Panc1 (cell line): ENCODE measurements at regions not wholly inside any gene's neighbourhood (a gene's known extent, or its start where the extent isn't known, plus 50 kb on each side); places are given as distances from the start of the nearest gene placed in this dataset.

Experiments
- ATAC-seq: fragments of 200-7000 bp; cut with Tn5 transposase; 2 replicates; pipeline ENCODE4 v1.9.1; 2020; ENCODE audit warnings: mild to moderate bottlenecking, moderate library complexity
- BruUV-seq: library from RNA; stranded (reverse); fragments of 400-500 nt; replicated peaks from 2 replicates; lab custom pipeline; 2021; lab: Mats Ljungman, UMichigan
- CTCF ChIA-PET: fragments of 300-600 bp; sonication (Branson Sonifier 250); formaldehyde crosslinking; loops from one replicate; lab custom pipeline; 2022; ENCODE audit warnings: antibody characterized with exemption; lab: Charles Lee
- POLR2A ChIA-PET: fragments of 300-600 bp; sonication (Branson Sonifier 250); formaldehyde crosslinking; loops from one replicate; lab custom pipeline; 2022; ENCODE audit warnings: antibody characterized with exemption; lab: Charles Lee
- DNase-seq: peaks from one replicate; pipeline ENCODE4 v3.0.0-alpha.2; 2010; ENCODE audit warnings: low read depth, low spot score
- H3K27ac ChIP-seq: 2 replicates; pipeline ENCODE4 v1.5.1; 2011; ENCODE audit warnings: mild to moderate bottlenecking, low read length, inconsistent platforms
- H3K27me3 ChIP-seq: fragments of 200-500 bp; sonication (Bioruptor generic); 2 replicates; pipeline ENCODE4 v1.6.0; 2014; ENCODE audit warnings: low read length, inconsistent platforms; ENCODE audit not compliant: control insufficient read depth, insufficient read depth
- H3K36me3 ChIP-seq: fragments of 200-500 bp; sonication (Bioruptor generic); 2 replicates; pipeline ENCODE4 v1.5.1; 2014; ENCODE audit warnings: inconsistent platforms, mild to moderate bottlenecking, low read length, moderate library complexity; ENCODE audit not compliant: control insufficient read depth, insufficient read depth
- H3K4me1 ChIP-seq: 2 replicates; pipeline ENCODE4 v1.5.1; 2011; ENCODE audit warnings: inconsistent platforms, mild to moderate bottlenecking, low read length, moderate library complexity; ENCODE audit not compliant: control insufficient read depth, insufficient read depth
- H3K4me3 ChIP-seq, 2 experiments: 2 replicates each; pipeline ENCODE4 v1.5.1; 2011 to 2012; ENCODE audit warnings: low read depth in 2 of 2, low read length in 2 of 2, mild to moderate bottlenecking in 2 of 2, inconsistent platforms in 1 of 2, moderate library complexity in 1 of 2
- H3K9me3 ChIP-seq: fragments of 200-500 bp; sonication (Bioruptor generic); 2 replicates; pipeline ENCODE4 v1.5.1; 2014; ENCODE audit warnings: low read depth, mild to moderate bottlenecking, inconsistent platforms, low read length, moderate library complexity; ENCODE audit not compliant: control insufficient read depth, insufficient read depth
- CTCF ChIP-seq: fragments of 450-650 bp; IDR thresholded peaks from 2 replicates; pipeline ENCODE4 v1.5.1; 2017; ENCODE audit warnings: mild to moderate bottlenecking
- POLR2AphosphoS5 ChIP-seq: IDR thresholded peaks from 2 replicates; pipeline ENCODE4 v1.6.1; 2012; ENCODE audit warnings: mild to moderate bottlenecking, low read depth, low read length, moderate library complexity
- REST ChIP-seq, 2 experiments: IDR thresholded peaks; 2 replicates each; pipeline ENCODE4 v1.6.1; 2011 to 2012; ENCODE audit warnings: low read depth in 2 of 2, control low read depth in 1 of 2, low read length in 1 of 2, mild to moderate bottlenecking in 1 of 2, moderate library complexity in 1 of 2; ENCODE audit not compliant: insufficient read depth in 1 of 2
- SIN3A ChIP-seq: IDR thresholded peaks from 2 replicates; pipeline ENCODE4 v1.6.1; 2012; ENCODE audit warnings: low read depth, mild to moderate bottlenecking, low read length, moderate library complexity, borderline replicate concordance; ENCODE audit not compliant: insufficient read depth
- TCF7L2 ChIP-seq: IDR thresholded peaks from 2 replicates; pipeline ENCODE4 v1.6.1; 2011; ENCODE audit warnings: mild to moderate bottlenecking, low read depth, low read length, inconsistent platforms
- in situ Hi-C: cut with HindIII; loops from 2 replicates; pipeline ENCODE4 v1.10.0; 2016; ENCODE audit warnings: low sequenced_read_pairs, low pct_unique_long_range_greater_than_20kb
- intact Hi-C: fragments of 100-400 bp; cut with micrococcal nuclease; formaldehyde crosslinking; loops from one replicate; pipeline ENCODE4 v1.10.0; 2022; ENCODE audit not compliant: unreplicated experiment

GRCh38 chr10:55852900-55853299, 508.2 kb downstream of the ZWINT start:
- Histone ChIP-seq H3K4me3 (no peak overlapping the region), H3K27ac (no peak overlapping the region), H3K27me3 (no peaks in the 10 kb centered on the region), H3K36me3 (no peaks in the 10 kb centered on the region), H3K9me3 (no peaks in the 10 kb centered on the region), H3K4me1 (no peaks in the 10 kb centered on the region)
- DNase-seq (no peak), ATAC-seq (no peak)
- CTCF ChIA-PET, result no interaction called here
- TF ChIP-seq TCF7L2 (no peak), CTCF (no peak), REST (IDR thresholded peaks at IDR 0.05; ENCODE audit: insufficient read depth in 1 of 2, low read depth in 2 of 2, low read length in 1 of 2) (no peak), SIN3A (no peak), POLR2AphosphoS5 (no peak)
- no TSS peak for BruUV-seq
- intact Hi-C loops, result no loop called here
- POLR2A ChIA-PET, result no interaction called here
- in situ Hi-C loops, result no loop called here

GRCh38 chr10:55837273-55837672, 523.8 kb downstream of the ZWINT start:
- no peaks in the 10 kb centered on the region for H3K27me3 ChIP-seq
- intact Hi-C loops, result no loop called here
- H3K4me3 ChIP-seq, result no peak overlapping the region
- H3K4me1 ChIP-seq, result no peaks in the 10 kb centered on the region
- DNase-seq, result no peak
- TF ChIP-seq CTCF (no peak), SIN3A (no peak), TCF7L2 (no peak), POLR2AphosphoS5 (no peak), REST (IDR thresholded peaks at IDR 0.05; ENCODE audit: insufficient read depth in 1 of 2, low read depth in 2 of 2, low read length in 1 of 2) (no peak)
- in situ Hi-C loops, result no loop called here
- ChIA-PET CTCF (no interaction called here), POLR2A (no interaction called here)
- no peak overlapping the region for H3K27ac ChIP-seq
- ATAC-seq, result no peak
- no peaks in the 10 kb centered on the region for H3K36me3 ChIP-seq
- no TSS peak for BruUV-seq
- no peaks in the 10 kb centered on the region for H3K9me3 ChIP-seq
